Transverse colon (tissue), 4 donors: ENCODE measurements at regions not wholly inside any gene's neighbourhood (a gene's known extent, or its start where the extent isn't known, plus 50 kb on each side); places are given as distances from the start of the nearest gene placed in this dataset.
"Not testable (repeated sequence)": the region's sequence is repeated elsewhere in the genome, so short reads cannot be mapped to it uniquely, and the experiment has no call there.

ENCODE experiments used
- DNase-seq: peaks from one replicate; pipeline ENCODE4 v3.0.0-alpha.2; 2019
- H3K27ac ChIP-seq, 4 donors: fragments of 200-600 bp; sonication (generic); 2 replicates each; pipeline ENCODE4 v1.5.1; 2016 to 2018; ENCODE audit warnings: inconsistent platforms in 4 of 4
- H3K27me3 ChIP-seq: fragments of 200-600 bp; sonication (generic); 2 replicates; pipeline ENCODE4 v1.5.1; 2017; ENCODE audit warnings: inconsistent platforms
- H3K36me3 ChIP-seq, 4 donors: fragments of 200-600 bp; sonication (generic); 2 replicates each; pipeline ENCODE4 v1.5.1; 2017 to 2019; ENCODE audit warnings: inconsistent platforms in 4 of 4
- H3K4me1 ChIP-seq, 4 donors: fragments of 200-600 bp; sonication (generic); 2 replicates each; pipeline ENCODE4 v1.5.1; 2017 to 2020; ENCODE audit warnings: inconsistent platforms in 4 of 4
- H3K4me3 ChIP-seq, 4 donors: fragments of 200-600 bp; sonication (generic); 1 replicate in 1 of 4; 2 replicates in 3 of 4; pipeline versions ENCODE4 v1.5.1 to v1.6.1; 2017 to 2019; ENCODE audit warnings: inconsistent platforms in 4 of 4
- H3K9me3 ChIP-seq, 2 donors: fragments of 200-600 bp; sonication (generic); 2 replicates each; pipeline ENCODE4 v1.5.1; 2017 to 2019; ENCODE audit warnings: inconsistent platforms in 2 of 2
- CTCF ChIP-seq, 5 experiments: fragments of 200-600 bp in 3 of 5; fragments of 450-650 bp in 2 of 5; sonication (generic) in 3 of 5; IDR thresholded peaks; 1 replicate in 2 of 5; 2 replicates in 3 of 5; pipeline ENCODE4 v1.5.1; 2016 to 2017; ENCODE audit warnings: antibody characterized with exemption in 5 of 5, inconsistent platforms in 3 of 5, mild to moderate bottlenecking in 2 of 5, moderate library complexity in 1 of 5
- EP300 ChIP-seq: sonication (generic); formaldehyde crosslinking; IDR thresholded peaks from one replicate; pipeline ENCODE4 v1.6.1; 2017; ENCODE audit warnings: antibody characterized with exemption, low read depth
- POLR2A ChIP-seq: fragments of 450-650 bp; IDR thresholded peaks from one replicate; pipeline ENCODE4 v1.6.1; 2016; ENCODE audit warnings: antibody characterized with exemption, mild to moderate bottlenecking, moderate library complexity
- POLR2AphosphoS5 ChIP-seq, 3 donors: sonication (generic); formaldehyde crosslinking; IDR thresholded peaks; one replicate each; pipeline ENCODE4 v1.6.1; 2016; ENCODE audit warnings: antibody characterized with exemption in 3 of 3
- WGBS, 2 donors: methylation state at CpG; one replicate each; pipeline ENCODE4 v1.1.5; 2018; ENCODE audit warnings: low coverage in 1 of 2; 5-methylcytosine and 5-hydroxymethylcytosine counted together
- in situ Hi-C, 4 donors: fragments of 200-750 bp; cut with MboI; loops; one replicate each; pipeline versions ENCODE4 v1.15.0 to v1.15.1; 2017; ENCODE audit warnings: low sequenced_read_pairs in 3 of 4, low pct_ligation_motif_present in 1 of 4, low pct_unique_long_range_greater_than_20kb in 1 of 4
- intact Hi-C: fragments of 100-400 bp; cut with DNase I; formaldehyde crosslinking; loops from one replicate; pipeline ENCODE4 v1.15.1; 2023; ENCODE audit warnings: low total_unique reads

- TF ChIP-seq POLR2AphosphoS5 (IDR thresholded peaks at IDR 0.05) = no peak
- TF ChIP-seq CTCF (IDR thresholded peaks at IDR 0.05) = no peak
- TF ChIP-seq EP300 = no peak
- TF ChIP-seq POLR2A = no peak
- no peaks in the 10 kb centered on the region for H3K9me3 ChIP-seq
- in situ Hi-C loops = no loop called here
- no peak overlapping the region for H3K27ac ChIP-seq
- H3K4me3 ChIP-seq = no peak overlapping the region
- H3K36me3 ChIP-seq = no peaks in the 10 kb centered on the region
- intact Hi-C loops = no loop called here
- no peak for DNase-seq
- H3K27me3 ChIP-seq = no peaks in the 10 kb centered on the region
- WGBS, 2 donors = 71 to 73% methylated on average over 2 of the region's 2 CpGs
- H3K4me1 ChIP-seq = no peaks in the 10 kb centered on the region
Measured at GRCh38 chr6:112886415-112886814, 539.3 kb downstream of the RFPL4B start.

- 98% methylated on average over 4 of the region's 4 CpGs; no CpG with 5 or more reads in 1 of the 2 donors for WGBS, 2 donors
- H3K36me3 ChIP-seq, H3K27ac ChIP-seq, H3K4me3 ChIP-seq, intact Hi-C loops, in situ Hi-C loops, H3K27me3 ChIP-seq, H3K9me3 ChIP-seq, H3K4me1 ChIP-seq, DNase-seq: not testable (repeated sequence)
Measured at GRCh38 chr6:112887424-112887823, 540.3 kb downstream of the RFPL4B start.

- H3K9me3 ChIP-seq = peaks cover 0 to 2% of the 10 kb centered on the region in 2 donors
- no peak overlapping the region for H3K27ac ChIP-seq
- WGBS, 2 donors = 50 to 52% methylated on average over 2 to 3 of the region's 3 CpGs
- H3K4me1 ChIP-seq = no peaks in the 10 kb centered on the region
- no peak overlapping the region for H3K4me3 ChIP-seq
- TF ChIP-seq CTCF (IDR thresholded peaks at IDR 0.05) (no peak), POLR2AphosphoS5 (IDR thresholded peaks at IDR 0.05) (no peak), POLR2A (no peak), EP300 (no peak)
- in situ Hi-C loops (no loop called here), intact Hi-C loops (no loop called here)
- H3K27me3 ChIP-seq = no peaks in the 10 kb centered on the region
- no peak for DNase-seq
- H3K36me3 ChIP-seq = no peaks in the 10 kb centered on the region
Measured at GRCh38 chr6:112899541-112899940, 552.4 kb downstream of the RFPL4B start.

GRCh38 chr6:112903361-112903760, 556.2 kb downstream of the RFPL4B start:
- Histone ChIP-seq H3K36me3 (no peaks in the 10 kb centered on the region), H3K4me1 (no peaks in the 10 kb centered on the region), H3K4me3 (no peak overlapping the region), H3K9me3 (peaks cover 0 to 2% of the 10 kb centered on the region in 2 donors), H3K27me3 (no peaks in the 10 kb centered on the region), H3K27ac (no peak overlapping the region)
- in situ Hi-C loops (no loop called here), intact Hi-C loops (no loop called here)
- WGBS, 2 donors = 100% methylated on average over 2 of the region's 2 CpGs
- DNase-seq = no peak
- TF ChIP-seq POLR2A = no peak
- TF ChIP-seq CTCF (IDR thresholded peaks at IDR 0.05) = no peak
- no peak for TF ChIP-seq POLR2AphosphoS5 (IDR thresholded peaks at IDR 0.05)
- TF ChIP-seq EP300 = no peak

GRCh38 chr6:112906726-112907125, 559.6 kb downstream of the RFPL4B start:
- 50 to 73% methylated on average over 1 of the region's 1 CpG for WGBS, 2 donors
- H3K27me3 ChIP-seq = no peaks in the 10 kb centered on the region
- no peaks in the 10 kb centered on the region for H3K4me1 ChIP-seq
- no peak overlapping the region for H3K4me3 ChIP-seq
- TF ChIP-seq EP300 (no peak), POLR2A (no peak), POLR2AphosphoS5 (IDR thresholded peaks at IDR 0.05) (no peak), CTCF (IDR thresholded peaks at IDR 0.05) (no peak)
- H3K36me3 ChIP-seq = no peaks in the 10 kb centered on the region
- H3K27ac ChIP-seq = no peak overlapping the region
- intact Hi-C loops = no loop called here
- in situ Hi-C loops = no loop called here
- no peak for DNase-seq
- no peaks in the 10 kb centered on the region for H3K9me3 ChIP-seq
